Ovary (tissue), 3 donors: ENCODE measurements at regions not wholly inside any gene's neighbourhood (a gene's known extent, or its start where the extent isn't known, plus 50 kb on each side); places are given as distances from the start of the nearest gene placed in this dataset.

Experiments used
- CTCF ChIP-seq, 3 donors: fragments of 450-650 bp in 2 of 3; fragments of 200-600 bp in 1 of 3; IDR thresholded peaks; one replicate each; pipeline versions ENCODE4 v1.5.1 to v1.8.0; 2016 to 2022; ENCODE audit warnings: antibody characterized with exemption in 3 of 3, mild to moderate bottlenecking in 1 of 3
- EP300 ChIP-seq: sonication (generic); formaldehyde crosslinking; IDR thresholded peaks from one replicate; pipeline ENCODE4 v1.6.1; 2017; ENCODE audit warnings: antibody characterized with exemption
- donor health status: DM: no; HTN: no; CAD: no.

DNA sequence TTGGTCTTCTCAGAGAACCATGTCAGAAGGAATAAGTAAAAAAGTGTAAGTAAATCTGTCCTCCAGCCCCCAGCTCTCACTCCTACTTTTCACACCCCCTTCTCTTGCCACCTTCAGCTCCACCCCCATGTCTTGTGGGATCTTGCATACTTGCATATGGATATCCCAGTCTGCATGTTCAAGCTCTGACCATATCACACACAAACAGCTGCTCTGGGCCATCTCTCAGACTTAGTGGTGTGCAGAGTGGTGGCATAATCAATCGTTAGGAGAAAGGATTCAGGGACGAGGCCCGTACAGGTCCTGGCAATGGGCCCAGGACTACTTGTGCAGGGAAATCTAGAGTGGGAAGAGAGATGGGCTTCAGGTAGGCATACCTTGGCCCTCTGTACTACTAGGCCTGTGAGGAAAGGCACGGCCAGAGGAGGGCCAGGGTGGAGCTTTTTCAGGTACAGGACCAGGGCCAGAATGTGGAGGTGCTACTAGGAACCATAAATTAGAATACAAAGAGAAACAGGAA lies 112.0 kb upstream of the SGK1 start:
- no peak for TF ChIP-seq CTCF (IDR thresholded peaks at IDR 0.05)
- no peak for TF ChIP-seq EP300
